Activated T-helper 17 cell treated with anti-CD3 and anti-CD28 coated beads, Interleukin-2, amount 50 U/mL, for 72 hours (primary cell): ENCODE measurements at regions not wholly inside any gene's neighbourhood (a gene's known extent, or its start where the extent isn't known, plus 50 kb on each side); places are given as distances from the start of the nearest gene placed in this dataset.

Source experiments
- ATAC-seq: fragments of 150-1000 bp; cut with Tn5 transposase; replicated peaks from 2 replicates; pipeline ENCODE4 v1.10.0; 2021; ENCODE audit warnings: mild to moderate bottlenecking, moderate library complexity
- H3K27ac Mint-ChIP-seq: one replicate; pipeline ENCODE4 v1.8.0; 2022; ENCODE audit warnings: mixed read lengths
- H3K27me3 Mint-ChIP-seq: one replicate; pipeline ENCODE4 v1.8.0; 2022; ENCODE audit warnings: mixed read lengths
- H3K36me3 Mint-ChIP-seq: one replicate; pipeline ENCODE4 v1.8.0; 2022; ENCODE audit warnings: low read depth, mild to moderate bottlenecking, mixed read lengths
- H3K4me1 Mint-ChIP-seq: one replicate; pipeline ENCODE4 v1.8.0; 2022; ENCODE audit warnings: mixed read lengths
- H3K4me3 Mint-ChIP-seq: one replicate; pipeline ENCODE4 v1.8.0; 2022; ENCODE audit warnings: mild to moderate bottlenecking, mixed read lengths
- H3K9me3 Mint-ChIP-seq: one replicate; pipeline ENCODE4 v1.8.0; 2022; ENCODE audit warnings: mixed read lengths

GRCh38 chr14:40911141-40911540, 695.5 kb upstream of the LRFN5 start:
- Mint-ChIP-seq H3K36me3 (no peaks in the 10 kb centered on the region), H3K9me3 (no peaks in the 10 kb centered on the region), H3K4me1 (no peaks in the 10 kb centered on the region), H3K4me3 (no peak overlapping the region), H3K27me3 (no peaks in the 10 kb centered on the region), H3K27ac (no peak overlapping the region)
- no peak for ATAC-seq

GRCh38 chr14:40909906-40910305, 696.8 kb upstream of the LRFN5 start:
- H3K4me1 Mint-ChIP-seq: no peaks in the 10 kb centered on the region
- H3K27me3 Mint-ChIP-seq: no peaks in the 10 kb centered on the region
- H3K36me3 Mint-ChIP-seq: no peaks in the 10 kb centered on the region
- no peaks in the 10 kb centered on the region for H3K9me3 Mint-ChIP-seq
- H3K4me3 Mint-ChIP-seq: no peak overlapping the region
- no peak for ATAC-seq
- no peak overlapping the region for H3K27ac Mint-ChIP-seq

- Mint-ChIP-seq H3K4me1 (no peaks in the 10 kb centered on the region), H3K27ac (no peak overlapping the region), H3K4me3 (no peak overlapping the region), H3K27me3 (no peaks in the 10 kb centered on the region), H3K36me3 (no peaks in the 10 kb centered on the region), H3K9me3 (peaks cover 3% of the 10 kb centered on the region)
- no peak for ATAC-seq
These were observed 703.0 kb upstream of the LRFN5 start for GRCh38 chr14:40903709-40904108.

GRCh38 chr14:40899435-40899834, 707.2 kb upstream of the LRFN5 start:
- H3K36me3 Mint-ChIP-seq: no peaks in the 10 kb centered on the region
- H3K27me3 Mint-ChIP-seq: no peaks in the 10 kb centered on the region
- no peak overlapping the region for H3K27ac Mint-ChIP-seq
- no peaks in the 10 kb centered on the region for H3K4me1 Mint-ChIP-seq
- ATAC-seq: no peak
- H3K9me3 Mint-ChIP-seq: peaks cover 8% of the 10 kb centered on the region
- no peak overlapping the region for H3K4me3 Mint-ChIP-seq

- Mint-ChIP-seq H3K36me3 (no peaks in the 10 kb centered on the region), H3K9me3 (peaks cover 5% of the 10 kb centered on the region), H3K4me3 (no peak overlapping the region), H3K27me3 (no peaks in the 10 kb centered on the region), H3K27ac (no peak overlapping the region), H3K4me1 (no peaks in the 10 kb centered on the region)
- ATAC-seq: no peak
These were observed 711.8 kb upstream of the LRFN5 start for GRCh38 chr14:40894846-40895245.

GRCh38 chr14:40889126-40889525, 717.5 kb upstream of the LRFN5 start:
- Mint-ChIP-seq H3K4me3 (no peak overlapping the region), H3K27me3 (no peaks in the 10 kb centered on the region), H3K36me3 (no peaks in the 10 kb centered on the region), H3K4me1 (no peaks in the 10 kb centered on the region), H3K27ac (no peak overlapping the region), H3K9me3 (no peaks in the 10 kb centered on the region)
- ATAC-seq: no peak

GRCh38 chr14:40887912-40888311, 718.8 kb upstream of the LRFN5 start:
- no peak overlapping the region for H3K27ac Mint-ChIP-seq
- no peak for ATAC-seq

GRCh38 chr14:40870252-40870651, 736.4 kb upstream of the LRFN5 start:
- Mint-ChIP-seq H3K27me3 (no peaks in the 10 kb centered on the region), H3K9me3 (peaks cover 10% of the 10 kb centered on the region), H3K4me1 (no peaks in the 10 kb centered on the region), H3K4me3 (no peak overlapping the region), H3K27ac (no peak overlapping the region), H3K36me3 (no peaks in the 10 kb centered on the region)
- ATAC-seq: no peak

More at GRCh38 chr14:40887912-40888311, 718.8 kb upstream of the LRFN5 start:
- H3K36me3 Mint-ChIP-seq: no peaks in the 10 kb centered on the region
- H3K4me3 Mint-ChIP-seq: no peak overlapping the region
- no peaks in the 10 kb centered on the region for H3K4me1 Mint-ChIP-seq
- no peaks in the 10 kb centered on the region for H3K27me3 Mint-ChIP-seq
- H3K9me3 Mint-ChIP-seq: no peaks in the 10 kb centered on the region

- H3K27me3 Mint-ChIP-seq: no peaks in the 10 kb centered on the region
- no peaks in the 10 kb centered on the region for H3K36me3 Mint-ChIP-seq
- H3K27ac Mint-ChIP-seq: no peak overlapping the region
- no peak overlapping the region for H3K4me3 Mint-ChIP-seq
- H3K4me1 Mint-ChIP-seq: no peaks in the 10 kb centered on the region
- H3K9me3 Mint-ChIP-seq: peaks cover 7% of the 10 kb centered on the region
- no peak for ATAC-seq
These were observed 747.6 kb upstream of the LRFN5 start for GRCh38 chr14:40859055-40859454.

- ATAC-seq: no peak
- no peaks in the 10 kb centered on the region for H3K36me3 Mint-ChIP-seq
- no peak overlapping the region for H3K4me3 Mint-ChIP-seq
- no peaks in the 10 kb centered on the region for H3K27me3 Mint-ChIP-seq
- peaks cover 3% of the 10 kb centered on the region for H3K9me3 Mint-ChIP-seq
- H3K27ac Mint-ChIP-seq: no peak overlapping the region
- no peaks in the 10 kb centered on the region for H3K4me1 Mint-ChIP-seq
These were observed 751.3 kb upstream of the LRFN5 start for GRCh38 chr14:40855343-40855742.

- Mint-ChIP-seq H3K9me3 (no peaks in the 10 kb centered on the region), H3K36me3 (no peaks in the 10 kb centered on the region), H3K27me3 (no peaks in the 10 kb centered on the region), H3K27ac (no peak overlapping the region), H3K4me3 (no peak overlapping the region), H3K4me1 (no peaks in the 10 kb centered on the region)
- ATAC-seq: no peak
These were observed 756.5 kb upstream of the LRFN5 start for GRCh38 chr14:40850191-40850590.

- Mint-ChIP-seq H3K27ac (no peak overlapping the region), H3K4me3 (no peak overlapping the region), H3K27me3 (no peaks in the 10 kb centered on the region), H3K4me1 (no peaks in the 10 kb centered on the region), H3K9me3 (no peaks in the 10 kb centered on the region), H3K36me3 (no peaks in the 10 kb centered on the region)
- ATAC-seq: no peak
These were observed 759.2 kb upstream of the LRFN5 start for GRCh38 chr14:40847480-40847879.

- Mint-ChIP-seq H3K27ac (no peak overlapping the region), H3K4me1 (no peaks in the 10 kb centered on the region), H3K27me3 (no peaks in the 10 kb centered on the region), H3K36me3 (no peaks in the 10 kb centered on the region), H3K9me3 (peaks cover 7% of the 10 kb centered on the region), H3K4me3 (no peak overlapping the region)
- ATAC-seq: no peak
These were observed 763.9 kb upstream of the LRFN5 start for GRCh38 chr14:40842816-40843215.

GRCh38 chr14:40841886-40842285, 764.8 kb upstream of the LRFN5 start:
- H3K4me3 Mint-ChIP-seq: no peak overlapping the region
- no peaks in the 10 kb centered on the region for H3K4me1 Mint-ChIP-seq
- no peak overlapping the region for H3K27ac Mint-ChIP-seq
- no peaks in the 10 kb centered on the region for H3K27me3 Mint-ChIP-seq
- H3K9me3 Mint-ChIP-seq: peaks cover 7% of the 10 kb centered on the region
- no peaks in the 10 kb centered on the region for H3K36me3 Mint-ChIP-seq
- ATAC-seq: no peak

GRCh38 chr14:40838601-40839000, 768.1 kb upstream of the LRFN5 start:
- ATAC-seq: no peak
- no peaks in the 10 kb centered on the region for H3K36me3 Mint-ChIP-seq
- H3K4me1 Mint-ChIP-seq: no peaks in the 10 kb centered on the region
- H3K27ac Mint-ChIP-seq: no peak overlapping the region
- H3K9me3 Mint-ChIP-seq: peaks cover 7% of the 10 kb centered on the region
- no peaks in the 10 kb centered on the region for H3K27me3 Mint-ChIP-seq
- H3K4me3 Mint-ChIP-seq: no peak overlapping the region

GRCh38 chr14:40806471-40806870, 800.2 kb upstream of the LRFN5 start:
- no peak for ATAC-seq
- no peak overlapping the region for H3K4me3 Mint-ChIP-seq

More at GRCh38 chr14:40806471-40806870, 800.2 kb upstream of the LRFN5 start:
- Mint-ChIP-seq H3K9me3 (peaks cover 9% of the 10 kb centered on the region), H3K27ac (no peak overlapping the region), H3K36me3 (no peaks in the 10 kb centered on the region), H3K27me3 (no peaks in the 10 kb centered on the region), H3K4me1 (no peaks in the 10 kb centered on the region)
